ENCODE measurements at regions not wholly inside any gene's neighbourhood (a gene's known extent, or its start where the extent isn't known, plus 50 kb on each side); places are given as distances from the start of the nearest gene placed in this dataset.

DNA sequence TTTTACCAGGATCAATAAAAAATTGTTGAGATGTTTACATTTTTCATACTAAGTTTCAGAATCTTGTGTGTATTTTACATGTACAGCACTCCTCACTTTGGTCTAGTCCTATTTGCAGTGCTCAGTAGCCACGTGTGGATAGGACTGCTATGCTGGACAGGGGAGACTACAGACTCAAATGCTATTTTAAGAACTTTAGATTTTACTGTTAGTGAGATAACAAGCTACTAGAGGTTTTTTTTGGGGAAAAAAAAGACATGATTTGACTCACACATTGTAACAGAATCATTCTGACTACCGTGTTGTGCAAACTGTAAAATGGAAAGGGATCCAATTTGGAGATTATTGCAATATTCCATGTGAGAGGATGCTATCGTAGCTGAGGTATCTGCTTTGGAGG lies 418.9 kb upstream of the PRMT6 start:
- TF ChIP-seq POLR2A (IDR thresholded peaks at IDR 0.05; ENCODE audit: low read depth, low read length) = no peak
- no peak for TF ChIP-seq TAF1 (IDR thresholded peaks at IDR 0.05; ENCODE audit: low read depth, low read length)
- no peak for TF ChIP-seq SPI1 (IDR thresholded peaks at IDR 0.05; ENCODE audit: low read depth, low read length)
- no peak for TF ChIP-seq PAX5 (IDR thresholded peaks at IDR 0.05; ENCODE audit: insufficient read depth, low read length, severe bottlenecking)
- no peak for TF ChIP-seq POU2F2 (IDR thresholded peaks at IDR 0.05; ENCODE audit: low read depth, low read length)
- no peak for TF ChIP-seq POLR2AphosphoS5 (IDR thresholded peaks at IDR 0.05; ENCODE audit: low read depth, low read length)
- DNase-seq (ENCODE audit: insufficient read length, low spot score) (no peak), FAIRE-seq (no peak)

DNA sequence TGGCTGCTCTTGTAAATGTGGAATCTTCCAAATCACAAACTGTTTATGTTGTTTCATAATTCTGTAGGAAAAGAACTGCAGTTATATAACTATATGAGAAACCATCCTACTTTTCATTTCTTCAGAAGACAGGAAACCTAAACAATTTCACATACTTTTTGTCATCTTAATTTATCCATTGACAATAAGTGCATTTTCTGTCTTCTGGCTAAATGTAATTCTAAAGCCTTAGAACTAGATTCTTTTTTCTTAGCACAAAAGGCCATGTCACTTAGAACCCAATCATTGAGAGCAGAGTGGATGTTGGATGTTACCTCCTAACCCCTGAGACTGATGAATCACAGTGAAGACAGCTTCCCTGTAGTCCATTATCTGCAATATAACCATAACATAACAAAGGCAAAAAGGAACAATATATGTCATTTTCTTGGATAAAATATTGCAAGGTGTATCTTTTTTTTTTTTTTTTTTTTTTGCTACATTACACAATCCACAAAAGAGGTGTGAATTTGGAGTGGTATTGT lies 410.2 kb upstream of the PRMT6 start:
- no peak for TF ChIP-seq SPI1 (IDR thresholded peaks at IDR 0.05; ENCODE audit: low read depth, low read length)
- no peak for TF ChIP-seq TAF1 (IDR thresholded peaks at IDR 0.05; ENCODE audit: low read depth, low read length)
- no peak for TF ChIP-seq POLR2A (IDR thresholded peaks at IDR 0.05; ENCODE audit: low read depth, low read length)
- no peak for TF ChIP-seq POU2F2 (IDR thresholded peaks at IDR 0.05; ENCODE audit: low read depth, low read length)
- no peak for TF ChIP-seq POLR2AphosphoS5 (IDR thresholded peaks at IDR 0.05; ENCODE audit: low read depth, low read length)
- TF ChIP-seq PAX5 (IDR thresholded peaks at IDR 0.05; ENCODE audit: insufficient read depth, low read length, severe bottlenecking) = no peak
- FAIRE-seq = no peak
- DNase-seq (ENCODE audit: insufficient read length, low spot score) = no peak

GRCh38 chr1:106646816-106647215 lies 409.7 kb upstream of the PRMT6 start:
- no peak for FAIRE-seq
- DNase-seq (ENCODE audit: insufficient read length, low spot score) = no peak
- TF ChIP-seq POLR2AphosphoS5 (IDR thresholded peaks at IDR 0.05; ENCODE audit: low read depth, low read length) (no peak), SPI1 (IDR thresholded peaks at IDR 0.05; ENCODE audit: low read depth, low read length) (no peak), PAX5 (IDR thresholded peaks at IDR 0.05; ENCODE audit: insufficient read depth, low read length, severe bottlenecking) (no peak), POLR2A (IDR thresholded peaks at IDR 0.05; ENCODE audit: low read depth, low read length) (no peak), TAF1 (IDR thresholded peaks at IDR 0.05; ENCODE audit: low read depth, low read length) (no peak), POU2F2 (IDR thresholded peaks at IDR 0.05; ENCODE audit: low read depth, low read length) (no peak)

DNA sequence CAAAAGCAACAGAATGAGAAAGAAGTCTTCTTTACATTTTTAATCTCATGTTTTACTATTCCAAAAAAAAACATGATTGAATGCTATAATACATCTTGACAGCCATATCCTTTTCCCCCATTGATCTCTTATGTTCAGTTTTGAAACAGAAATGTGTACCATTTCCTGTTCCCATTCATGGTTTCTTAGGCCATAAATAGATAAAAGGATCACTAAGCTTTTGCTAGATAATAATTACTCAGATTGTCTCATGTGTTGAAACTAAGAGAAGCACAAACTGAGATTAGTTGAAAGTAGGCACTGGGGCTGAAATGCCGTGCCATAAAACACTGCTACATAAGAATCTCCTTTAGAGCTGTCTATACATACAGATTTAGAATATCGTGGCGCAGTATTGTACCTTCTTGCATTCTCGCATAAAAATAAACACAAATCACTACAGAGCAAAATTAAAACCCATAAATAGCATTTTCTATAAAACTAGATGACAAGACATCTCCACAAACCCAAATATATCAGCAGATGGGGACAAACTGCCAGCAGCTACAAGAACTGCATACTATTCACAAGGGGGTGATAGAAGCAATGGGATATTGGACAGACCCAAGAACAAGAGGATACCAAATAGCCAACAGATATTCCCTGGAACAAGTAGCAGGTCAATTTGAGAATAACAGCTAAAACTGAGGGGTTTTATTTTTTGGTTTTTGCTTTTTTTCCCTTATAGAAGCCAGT lies 405.3 kb upstream of the PRMT6 start:
- no peak for FAIRE-seq
- no peak for TF ChIP-seq TAF1 (IDR thresholded peaks at IDR 0.05; ENCODE audit: low read depth, low read length)
- TF ChIP-seq SPI1 (IDR thresholded peaks at IDR 0.05; ENCODE audit: low read depth, low read length) = no peak
- no peak for DNase-seq (ENCODE audit: insufficient read length, low spot score)

DNA sequence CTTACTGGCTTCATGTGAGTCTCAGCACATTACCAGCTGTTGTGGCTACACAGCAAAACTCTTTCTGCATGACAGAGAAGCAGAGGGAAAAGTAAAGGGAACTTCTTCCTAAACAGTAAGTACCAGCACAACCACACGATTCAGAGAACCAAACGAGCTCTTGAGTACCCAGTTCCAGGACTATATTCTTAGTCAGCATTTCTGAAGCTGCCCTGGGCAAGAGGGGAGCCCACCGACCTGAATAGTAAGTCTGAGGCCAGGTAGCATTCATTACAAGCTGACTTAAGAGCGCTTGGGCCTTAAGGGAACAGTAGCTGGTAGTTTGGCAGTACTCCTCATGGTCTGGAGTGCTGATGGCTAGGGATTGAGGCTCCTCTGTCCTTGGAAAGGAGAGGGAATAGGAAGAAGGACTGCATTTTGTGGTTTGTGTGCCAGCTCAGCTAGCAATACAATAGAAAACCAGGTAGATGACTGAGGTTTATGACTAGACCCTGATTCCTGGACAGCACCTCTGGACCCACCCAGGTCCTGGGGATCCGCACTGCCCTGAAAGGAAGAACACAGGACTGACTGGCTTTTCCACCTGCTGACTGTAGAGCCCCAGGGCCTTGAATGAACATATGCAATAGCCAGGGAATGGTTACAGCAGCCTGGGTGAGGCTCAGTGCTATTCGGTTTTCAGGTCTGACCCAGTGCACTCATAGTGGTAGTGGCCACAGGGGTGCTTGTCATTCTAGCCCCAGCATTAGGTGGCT lies 396.8 kb upstream of the PRMT6 start:
- FAIRE-seq = no peak
- TF ChIP-seq SPI1 (IDR thresholded peaks at IDR 0.05; ENCODE audit: low read depth, low read length) (no peak), POU2F2 (IDR thresholded peaks at IDR 0.05; ENCODE audit: low read depth, low read length) (no peak), POLR2AphosphoS5 (IDR thresholded peaks at IDR 0.05; ENCODE audit: low read depth, low read length) (no peak), TAF1 (IDR thresholded peaks at IDR 0.05; ENCODE audit: low read depth, low read length) (no peak), POLR2A (IDR thresholded peaks at IDR 0.05; ENCODE audit: low read depth, low read length) (no peak), PAX5 (IDR thresholded peaks at IDR 0.05; ENCODE audit: insufficient read depth, low read length, severe bottlenecking) (no peak)
- DNase-seq (ENCODE audit: insufficient read length, low spot score) = no peak

DNA sequence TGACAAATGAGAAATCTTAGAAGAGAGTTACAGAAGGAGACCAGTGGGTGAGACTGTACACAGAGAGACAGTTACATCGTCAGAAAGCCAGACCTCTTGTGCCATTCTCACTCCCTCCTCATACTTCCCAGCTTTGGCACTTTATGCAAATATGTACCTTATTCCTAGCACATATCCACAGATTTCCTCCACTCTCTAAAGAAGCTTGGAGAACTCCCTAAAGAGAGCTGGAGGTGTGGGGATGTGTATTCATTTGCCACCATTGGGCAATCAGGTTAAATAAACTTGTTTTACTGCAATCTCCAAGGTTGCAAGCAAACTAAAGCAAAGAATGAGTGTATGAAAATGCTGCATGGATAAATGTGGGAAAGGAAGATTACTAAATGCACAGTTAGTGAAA lies 380.9 kb upstream of the PRMT6 start:
- TF ChIP-seq PAX5 (IDR thresholded peaks at IDR 0.05; ENCODE audit: insufficient read depth, low read length, severe bottlenecking) (no peak), POLR2A (IDR thresholded peaks at IDR 0.05; ENCODE audit: low read depth, low read length) (no peak), SPI1 (IDR thresholded peaks at IDR 0.05; ENCODE audit: low read depth, low read length) (no peak), POU2F2 (IDR thresholded peaks at IDR 0.05; ENCODE audit: low read depth, low read length) (no peak), TAF1 (IDR thresholded peaks at IDR 0.05; ENCODE audit: low read depth, low read length) (no peak), POLR2AphosphoS5 (IDR thresholded peaks at IDR 0.05; ENCODE audit: low read depth, low read length) (no peak)
- no peak for DNase-seq (ENCODE audit: insufficient read length, low spot score)
- FAIRE-seq = no peak

GRCh38 chr1:106676021-106676420 lies 380.5 kb upstream of the PRMT6 start:
- FAIRE-seq = no peak
- no peak for DNase-seq (ENCODE audit: insufficient read length, low spot score)

GRCh38 chr1:106677181-106677580 lies 379.3 kb upstream of the PRMT6 start:
- FAIRE-seq = no peak
- TF ChIP-seq PAX5 (IDR thresholded peaks at IDR 0.05; ENCODE audit: insufficient read depth, low read length, severe bottlenecking) = no peak
- TF ChIP-seq POU2F2 (IDR thresholded peaks at IDR 0.05; ENCODE audit: low read depth, low read length) = no peak
- TF ChIP-seq POLR2A (IDR thresholded peaks at IDR 0.05; ENCODE audit: low read depth, low read length) = no peak
- TF ChIP-seq SPI1 (IDR thresholded peaks at IDR 0.05; ENCODE audit: low read depth, low read length) = no peak
- no peak for TF ChIP-seq POLR2AphosphoS5 (IDR thresholded peaks at IDR 0.05; ENCODE audit: low read depth, low read length)
- TF ChIP-seq TAF1 (IDR thresholded peaks at IDR 0.05; ENCODE audit: low read depth, low read length) = no peak
- DNase-seq (ENCODE audit: insufficient read length, low spot score) = no peak

More at GRCh38 chr1:106676021-106676420, 380.5 kb upstream of the PRMT6 start:
- TF ChIP-seq POU2F2 (IDR thresholded peaks at IDR 0.05; ENCODE audit: low read depth, low read length) = no peak
- TF ChIP-seq POLR2A (IDR thresholded peaks at IDR 0.05; ENCODE audit: low read depth, low read length) = no peak
- TF ChIP-seq POLR2AphosphoS5 (IDR thresholded peaks at IDR 0.05; ENCODE audit: low read depth, low read length) = no peak
- TF ChIP-seq TAF1 (IDR thresholded peaks at IDR 0.05; ENCODE audit: low read depth, low read length) = no peak
- TF ChIP-seq PAX5 (IDR thresholded peaks at IDR 0.05; ENCODE audit: insufficient read depth, low read length, severe bottlenecking) = no peak
- TF ChIP-seq SPI1 (IDR thresholded peaks at IDR 0.05; ENCODE audit: low read depth, low read length) = no peak

GRCh38 chr1:106677721-106678120 lies 378.8 kb upstream of the PRMT6 start:
- TF ChIP-seq POLR2AphosphoS5 (IDR thresholded peaks at IDR 0.05; ENCODE audit: low read depth, low read length) (no peak), SPI1 (IDR thresholded peaks at IDR 0.05; ENCODE audit: low read depth, low read length) (no peak), POLR2A (IDR thresholded peaks at IDR 0.05; ENCODE audit: low read depth, low read length) (no peak), PAX5 (IDR thresholded peaks at IDR 0.05; ENCODE audit: insufficient read depth, low read length, severe bottlenecking) (no peak), TAF1 (IDR thresholded peaks at IDR 0.05; ENCODE audit: low read depth, low read length) (no peak)
- DNase-seq (ENCODE audit: insufficient read length, low spot score) (no peak), FAIRE-seq (no peak)
